HG02610 (cell line): ENCODE measurements at regions not wholly inside any gene's neighbourhood (a gene's known extent, or its start where the extent isn't known, plus 50 kb on each side); places are given as distances from the start of the nearest gene placed in this dataset.
"Not testable (repeated sequence)": the region's sequence is repeated elsewhere in the genome, so short reads cannot be mapped to it uniquely, and the experiment has no call there.

Experiments
- ATAC-seq: cut with Tn5 transposase; IDR thresholded peaks from one replicate; pipeline ENCODE4 v1.9.1; 2021; ENCODE audit warnings: mild to moderate bottlenecking, moderate library complexity; ENCODE audit not compliant: unreplicated experiment

DNA sequence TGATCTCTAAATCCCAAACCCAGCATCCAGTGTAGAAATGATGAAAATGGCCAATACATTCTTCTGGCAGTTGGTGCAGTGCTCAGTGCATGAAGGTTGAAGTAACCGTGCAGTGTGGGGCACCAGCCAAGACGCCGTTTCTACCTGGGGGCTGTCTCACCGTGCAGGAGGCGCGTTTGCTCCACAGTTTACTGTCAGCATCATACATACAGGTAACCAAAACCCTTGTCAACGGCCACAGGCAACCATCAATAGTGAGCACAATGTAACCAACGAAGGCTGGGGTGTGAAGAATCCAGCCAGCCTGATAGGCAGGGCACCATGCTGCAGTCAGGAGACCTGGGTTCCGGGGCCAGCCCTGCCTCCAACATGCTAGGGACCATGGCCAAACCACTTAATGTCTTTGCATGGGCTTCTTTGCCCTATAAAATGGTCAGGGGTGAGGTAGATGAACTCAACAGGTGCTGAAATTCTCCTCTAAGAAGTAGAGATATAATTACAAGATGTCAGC lies 127.5 kb upstream of the ID2 start:
- no peak for ATAC-seq

DNA sequence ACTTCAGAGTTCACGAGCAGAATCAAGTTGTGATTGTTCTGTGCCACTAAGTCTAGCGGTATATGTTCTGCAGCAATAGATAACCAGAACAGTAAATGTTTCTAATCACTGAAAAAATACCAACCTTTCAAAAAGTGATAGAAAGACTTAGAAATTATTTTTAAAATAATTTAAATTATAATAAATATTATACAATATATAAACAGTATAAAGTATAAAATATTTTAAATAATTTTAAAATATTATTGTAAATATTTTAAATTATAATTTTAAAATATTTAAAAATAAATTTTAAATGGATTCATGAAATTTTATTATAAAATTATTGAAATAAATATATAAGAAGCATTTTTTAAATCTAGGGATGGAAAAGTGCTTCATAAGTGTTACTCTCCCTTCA lies 126.3 kb upstream of the ID2 start:
- no peak for ATAC-seq

DNA sequence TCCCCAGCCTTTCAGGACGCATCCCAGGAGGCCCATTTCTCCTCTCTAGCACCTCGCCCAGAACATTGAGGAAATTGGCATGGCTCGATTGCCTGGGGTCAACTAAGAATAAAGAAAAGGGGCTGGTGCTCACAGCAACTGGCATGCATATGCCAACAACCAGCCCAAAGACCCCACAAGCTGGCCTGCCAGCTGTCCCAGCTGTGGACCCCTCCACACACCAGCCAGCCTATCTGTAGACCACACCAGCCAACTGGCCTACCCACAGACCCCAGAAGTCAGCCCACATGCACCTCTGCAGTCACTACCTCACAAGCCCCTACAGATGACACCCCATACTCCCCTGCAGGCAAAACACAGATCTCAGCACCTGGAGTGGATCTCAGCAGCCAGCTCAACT lies 123.8 kb upstream of the ID2 start:
- ATAC-seq, result no peak

- no peak for ATAC-seq
These were observed 122.9 kb upstream of the ID2 start for GRCh38 chr2:8558956-8559355.

DNA sequence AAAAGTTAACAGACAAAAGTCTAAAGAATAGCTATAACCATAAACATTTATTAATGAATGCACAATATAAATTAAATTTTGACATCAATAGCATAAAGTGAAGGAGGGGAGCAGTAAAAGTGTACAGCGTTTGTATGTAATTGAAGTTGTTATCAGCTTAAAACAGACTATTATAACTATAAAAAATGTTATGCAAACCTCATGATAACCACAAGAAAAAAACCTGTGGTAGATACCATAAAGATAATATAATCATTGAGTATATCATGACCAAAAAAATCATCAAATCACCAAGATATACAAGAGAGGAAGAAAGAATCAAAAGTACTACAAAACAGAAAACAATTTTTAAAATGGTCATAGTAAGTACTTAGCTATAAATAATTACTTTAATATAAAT lies 122.1 kb upstream of the ID2 start:
- no peak for ATAC-seq

DNA sequence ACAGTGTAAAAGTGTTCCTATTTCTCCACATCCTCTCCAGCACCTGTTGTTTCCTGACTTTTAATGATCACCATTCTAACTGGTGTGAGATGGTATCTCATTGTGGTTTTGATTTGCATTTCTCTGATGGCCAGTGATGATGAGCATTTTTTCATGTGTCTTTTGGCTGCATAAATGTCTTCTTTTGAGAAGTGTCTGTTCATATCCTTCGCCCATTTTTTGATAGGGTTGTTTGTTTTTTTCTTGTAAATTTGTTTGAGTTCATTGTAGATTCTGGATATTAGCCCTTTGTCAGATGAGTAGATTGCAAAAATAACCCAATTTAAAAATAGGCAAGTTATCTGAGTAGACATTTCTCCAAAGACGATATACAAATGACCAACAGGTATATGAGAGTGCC lies 120.2 kb upstream of the ID2 start:
- not testable (repeated sequence) for ATAC-seq

DNA sequence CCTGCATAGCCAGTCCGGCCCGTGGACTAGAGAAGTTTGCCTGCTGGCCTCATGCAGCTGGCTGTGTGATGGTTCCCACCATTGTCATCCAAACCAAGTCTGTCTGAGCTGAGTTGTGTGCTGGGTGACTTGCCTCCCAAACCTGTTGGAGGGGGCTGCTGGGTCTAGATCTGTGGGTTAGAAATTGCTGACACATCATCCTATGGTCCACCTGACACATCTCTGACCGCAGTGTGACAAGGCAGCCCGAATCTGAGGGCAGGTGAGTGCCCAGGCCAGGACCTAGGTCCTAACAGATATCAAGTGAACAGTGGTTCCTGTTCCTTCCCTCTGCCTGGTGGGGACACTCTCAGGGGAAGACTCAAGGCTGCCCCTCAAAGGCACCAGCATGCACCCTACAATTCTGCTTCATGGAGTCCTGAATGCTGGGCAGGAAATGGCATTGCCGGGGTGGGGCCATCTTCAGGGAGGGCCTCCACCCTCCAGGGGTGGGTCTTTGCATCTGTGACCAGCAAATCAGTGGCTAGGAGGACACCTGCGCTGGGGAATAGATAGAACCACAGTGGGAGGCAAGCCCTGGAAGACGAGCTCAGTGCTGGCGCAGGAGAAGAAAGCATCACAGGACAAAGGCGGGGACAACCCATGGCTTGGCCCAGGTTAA lies 117.9 kb upstream of the ID2 start:
- no peak for ATAC-seq

GRCh38 chr2:8564475-8564874 lies 117.4 kb upstream of the ID2 start:
- ATAC-seq, result no peak

GRCh38 chr2:8565399-8566154 lies 116.3 kb upstream of the ID2 start:
- ATAC-seq, result no peak

- ATAC-seq, result no peak
These were observed 115.6 kb upstream of the ID2 start for GRCh38 chr2:8566155-8566670.

- no peak for ATAC-seq
These were observed 114.9 kb upstream of the ID2 start for GRCh38 chr2:8566774-8567468.

DNA sequence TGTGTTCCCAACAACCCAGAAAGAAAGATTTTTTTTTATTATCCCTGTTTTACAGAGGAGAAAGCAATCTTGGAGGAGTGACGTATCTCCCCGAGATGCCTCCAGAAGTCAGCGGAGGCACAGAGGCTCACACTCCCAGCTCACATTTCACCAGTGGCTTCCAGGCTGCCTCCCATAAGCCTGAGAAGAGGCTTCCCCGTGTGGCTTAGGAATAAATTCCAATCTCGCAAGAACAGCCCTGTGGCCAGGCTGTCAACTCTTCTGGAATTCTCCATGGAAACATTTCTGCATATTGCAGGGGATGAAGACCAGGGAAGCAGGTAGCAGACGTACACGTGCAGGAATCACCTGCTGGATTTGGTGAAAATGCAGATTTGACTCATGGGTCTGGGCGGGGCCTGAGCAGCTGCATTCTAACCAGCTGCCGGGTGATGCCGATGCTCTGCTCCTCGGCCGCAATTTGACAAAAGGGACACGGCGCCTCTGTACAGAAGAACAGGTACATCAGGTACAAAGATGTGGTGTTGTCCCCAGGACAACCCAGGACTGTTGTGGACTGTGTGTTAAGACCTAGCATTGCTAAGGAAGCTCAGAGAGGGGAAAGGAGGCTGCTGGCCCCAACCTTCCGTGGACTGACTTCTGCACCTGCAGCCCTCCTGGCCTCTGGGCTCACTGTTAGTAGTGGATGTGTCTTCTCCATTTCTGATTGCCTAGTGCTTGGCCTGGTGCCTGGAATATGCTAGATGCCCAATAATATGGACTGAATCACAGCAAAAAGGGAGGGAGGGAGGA lies 114.2 kb upstream of the ID2 start:
- no peak for ATAC-seq

DNA sequence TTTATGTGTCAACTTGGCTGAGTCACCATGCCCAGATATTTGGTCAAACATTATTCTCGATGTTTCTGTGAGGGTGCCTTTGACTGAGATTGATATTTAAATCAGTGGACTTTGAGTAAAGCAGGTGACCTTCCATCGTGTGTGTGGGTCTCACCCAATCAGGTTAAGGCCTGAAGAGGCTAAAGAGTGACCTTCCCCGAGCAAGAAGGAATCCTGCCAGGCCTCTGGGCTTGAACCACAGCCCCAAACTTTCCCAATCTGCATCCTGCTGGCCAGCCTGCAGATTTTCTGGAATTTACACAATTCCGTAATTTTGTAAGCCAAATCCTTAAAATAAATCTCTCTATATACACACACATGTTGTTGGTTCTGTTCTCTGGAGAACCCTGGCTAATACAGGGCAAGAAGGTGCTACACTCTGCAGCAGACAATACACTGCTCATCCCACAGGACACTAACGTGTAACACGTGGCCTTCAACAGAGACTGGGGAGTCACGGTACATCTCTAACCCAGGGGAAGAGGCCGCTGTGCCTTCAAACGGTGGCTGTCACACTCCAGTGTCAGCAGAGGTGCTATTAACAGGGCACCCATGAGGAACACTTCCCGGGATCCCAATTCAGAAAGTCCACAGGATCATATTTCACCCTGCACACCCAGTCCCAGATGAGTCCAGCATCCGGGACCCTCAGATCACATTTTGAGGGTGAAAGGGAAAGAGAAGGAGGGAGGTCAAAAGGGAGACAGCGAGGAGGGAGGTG lies 113.1 kb upstream of the ID2 start:
- no peak for ATAC-seq

GRCh38 chr2:8569332-8569930 lies 112.4 kb upstream of the ID2 start:
- no peak for ATAC-seq

- ATAC-seq, result no peak
These were observed 111.2 kb upstream of the ID2 start for GRCh38 chr2:8570637-8571036.

DNA sequence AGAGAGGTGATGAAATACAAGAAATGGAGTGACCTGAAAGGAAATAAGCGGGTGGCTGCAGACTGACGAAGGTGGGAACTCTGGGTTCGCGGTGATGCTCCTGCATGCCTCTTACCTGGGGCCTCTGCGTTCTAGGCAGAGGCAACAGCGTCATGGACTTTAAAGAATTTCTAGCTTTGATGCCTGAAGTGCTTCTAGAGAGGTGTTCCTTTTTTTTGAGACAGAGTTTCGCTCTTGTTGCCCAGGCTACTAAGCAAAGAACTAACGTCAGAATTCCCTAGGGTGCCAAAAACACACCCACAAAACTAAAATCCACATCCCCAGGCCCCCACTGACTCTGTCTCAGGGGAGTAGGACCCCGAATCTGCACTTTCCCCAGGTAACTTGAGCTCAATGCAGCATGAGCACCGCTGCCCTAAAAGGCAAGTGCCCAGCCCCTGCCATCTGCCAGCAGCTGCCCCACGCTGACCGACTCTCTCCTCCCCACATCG lies 110.5 kb upstream of the ID2 start:
- ATAC-seq, result no peak

GRCh38 chr2:8571792-8572499 lies 109.9 kb upstream of the ID2 start:
- ATAC-seq, result no peak

GRCh38 chr2:8572712-8573233 lies 109.1 kb upstream of the ID2 start:
- ATAC-seq, result no peak
